GM12878 (cell line): ENCODE measurements at regions not wholly inside any gene's neighbourhood (a gene's known extent, or its start where the extent isn't known, plus 50 kb on each side); places are given as distances from the start of the nearest gene placed in this dataset.

Experiments used
- ATAC-seq: fragments of 200-7000 bp; cut with Tn5 transposase; 3 replicates; pipeline ENCODE4 v1.9.1; 2020; ENCODE audit warnings: mild to moderate bottlenecking, moderate library complexity
- BruUV-seq: library from RNA; stranded (reverse); fragments of 400-500 nt; replicated peaks from 2 replicates; lab custom pipeline; 2021; lab: Mats Ljungman, UMichigan
- CTCF ChIA-PET: fragments of 300-600 bp; sonication (Branson Sonifier 250); formaldehyde crosslinking; extraction: SDS; loops from one replicate; lab custom pipeline; 2021; ENCODE audit warnings: inconsistent platforms; lab: Yijun Ruan, JAX
- POLR2A ChIA-PET: fragments of 350-600 bp; formaldehyde crosslinking; extraction: SDS; loops from one replicate; lab custom pipeline; 2021; ENCODE audit warnings: inconsistent platforms; lab: Charles Lee
- RAD21 ChIA-PET: fragments of 300-600 bp; sonication (Branson Sonifier 250); formaldehyde crosslinking; loops from one replicate; lab custom pipeline; 2023; ENCODE audit warnings: antibody characterized with exemption; ENCODE audit not compliant: unreplicated experiment; lab: Charles Lee
- SMC1A ChIA-PET: fragments of 300-600 bp; sonication (Branson Sonifier 250); formaldehyde crosslinking; loops from one replicate; lab custom pipeline; 2023; ENCODE audit not compliant: unreplicated experiment, uncharacterized antibody; lab: Charles Lee
- DNase-seq: peaks from one replicate; pipeline ENCODE4 v3.0.0-alpha.2; 2011; ENCODE audit warnings: low read depth, low spot score
- FAIRE-seq: peaks from 3 replicates; lab custom pipeline; 2011; peaks lifted over from hg19 to GRCh38; lab: Jason Lieb, UNC
- H2AFZ ChIP-seq: 2 replicates; pipeline ENCODE4 v1.6.0; 2011; ENCODE audit warnings: low read depth, low read length, control low read depth; ENCODE audit not compliant: control insufficient read depth
- H3K27ac ChIP-seq: 2 replicates; pipeline ENCODE4 v1.5.1; 2011; ENCODE audit warnings: control low read depth; ENCODE audit not compliant: control insufficient read depth, insufficient read depth
- H3K27me3 ChIP-seq, 2 experiments: replicated peaks in 1 of 2; 2 replicates each; pipeline versions ENCODE4 v1.6.0 to v1.6.1; 2011; ENCODE audit warnings: low read length in 1 of 2; ENCODE audit not compliant: control insufficient read depth in 2 of 2, insufficient read depth in 2 of 2
- H3K36me3 ChIP-seq, 2 experiments: 2 replicates each; pipeline ENCODE4 v1.5.1; 2011; ENCODE audit warnings: low read length in 1 of 2; ENCODE audit not compliant: control insufficient read depth in 2 of 2, insufficient read depth in 2 of 2
- H3K4me1 ChIP-seq: 2 replicates; pipeline ENCODE4 v1.6.1; 2011; ENCODE audit warnings: mild to moderate bottlenecking, low read length, moderate library complexity, mixed read lengths; ENCODE audit not compliant: control insufficient read depth, insufficient read depth
- H3K4me2 ChIP-seq: 2 replicates; pipeline ENCODE4 v1.6.0; 2011; ENCODE audit warnings: control low read depth; ENCODE audit not compliant: control insufficient read depth, insufficient read depth
- H3K4me3 ChIP-seq: fragments of 200-600 bp; sonication (generic); 2 replicates; pipeline ENCODE4 v1.5.1; 2016
- H3K79me2 ChIP-seq: 2 replicates; pipeline ENCODE4 v1.6.0; 2011; ENCODE audit warnings: low read length; ENCODE audit not compliant: control insufficient read depth, insufficient read depth
- H3K9ac ChIP-seq: 2 replicates; pipeline ENCODE4 v1.8.0; 2011; ENCODE audit warnings: low read length, control low read depth, mixed read lengths; ENCODE audit not compliant: control insufficient read depth, insufficient read depth
- H3K9me3 ChIP-seq: replicated peaks from 3 replicates; pipeline ENCODE4 v1.5.1; 2011; ENCODE audit warnings: mild to moderate bottlenecking, low read length; ENCODE audit not compliant: control insufficient read depth, insufficient read depth
- H4K20me1 ChIP-seq: 2 replicates; pipeline ENCODE4 v1.6.0; 2011; ENCODE audit not compliant: control insufficient read depth, insufficient read depth
- CTCF ChIP-seq, 3 experiments: IDR thresholded peaks in 2 of 3; conservative IDR thresholded peaks in 1 of 3; 2 replicates each; pipeline ENCODE4 v1.5.1; 2011; ENCODE audit warnings: low read depth in 3 of 3, low read length in 3 of 3, mild to moderate bottlenecking in 3 of 3, control low read depth in 2 of 3, moderate library complexity in 2 of 3, inconsistent platforms in 1 of 3, mixed read lengths in 1 of 3; ENCODE audit not compliant: control insufficient read depth in 2 of 3, insufficient read depth in 1 of 3; ENCODE audit errors: extremely low read depth in 1 of 3
- E4F1 ChIP-seq: fragments of 450-650 bp; IDR thresholded peaks from 2 replicates; pipeline ENCODE4 v1.6.1; 2018; ENCODE audit warnings: borderline replicate concordance, mild to moderate bottlenecking; ENCODE audit not compliant: partially characterized antibody
- RUNX3 ChIP-seq: IDR thresholded peaks from 2 replicates; pipeline ENCODE4 v1.6.1; 2012; ENCODE audit warnings: low read length, inconsistent platforms
- TCF3 ChIP-seq: IDR thresholded peaks from 2 replicates; pipeline ENCODE4 v1.6.1; 2012; ENCODE audit warnings: low read depth, mild to moderate bottlenecking, low read length, borderline replicate concordance; ENCODE audit not compliant: insufficient read depth
- WGBS: methylation state at CpG from one replicate; pipeline ENCODE4 v1.1.6; 2016; ENCODE audit warnings: low lambda C conversion rate; ENCODE audit not compliant: insufficient replicate concordance, insufficient coverage; ENCODE audit errors: missing lambda C conversion rate; 5-methylcytosine and 5-hydroxymethylcytosine counted together
- in situ Hi-C: fragments of 300-500 bp; cut with MboI; formaldehyde crosslinking; loops from 9 replicates; pipeline ENCODE4 v1.14.3; 2018; ENCODE audit warnings: mixed read lengths
- intact Hi-C: fragments of 100-400 bp; cut with micrococcal nuclease; formaldehyde crosslinking; loops from one replicate; pipeline ENCODE4 v1.14.2; 2022; ENCODE audit not compliant: unreplicated experiment

- H3K9me3 ChIP-seq: no peaks in the 10 kb centered on the region; the same call in 2 of the 3 replicates
- H3K4me1 ChIP-seq: no peaks in the 10 kb centered on the region
- H3K4me2 ChIP-seq: no peak overlapping the region
- ChIA-PET RAD21 (interaction anchor here (0.9 to 1.2 kb wide), 2 partner anchors 18 to 144 kb away, joined by 3 to 4 read pairs; no protein-coding TSS in a partner anchor), SMC1A (interaction anchor here (0.7 to 1.3 kb wide), 2 partner anchors 44 to 111 kb away, joined by 3 to 4 read pairs; no protein-coding TSS in a partner anchor), POLR2A (no interaction called here), CTCF (interaction anchor here (0.9 kb wide), 1 partner anchor 12 kb away, joined by 3 read pairs; no protein-coding TSS in a partner anchor)
- H3K4me3 ChIP-seq: no peak overlapping the region
- H3K27ac ChIP-seq: no peak overlapping the region
- no peaks in the 10 kb centered on the region for H4K20me1 ChIP-seq
- H3K9ac ChIP-seq: no peak overlapping the region
- WGBS: 0% methylated on average over 2 of the region's 2 CpGs
- no peaks in the 10 kb centered on the region for H3K27me3 ChIP-seq
- in situ Hi-C loops (no loop called here), intact Hi-C loops (no loop called here)
- H3K79me2 ChIP-seq: no peaks in the 10 kb centered on the region
- no TSS peak for BruUV-seq
- ATAC-seq (no peak), FAIRE-seq (no peak), DNase-seq (no peak)
- H3K36me3 ChIP-seq: no peaks in the 10 kb centered on the region
- TF ChIP-seq E4F1 (no peak), TCF3 (no peak), RUNX3 (no peak), CTCF (IDR thresholded peaks at IDR 0.05 in 2 of 3, conservative IDR thresholded peaks at IDR 0.05 in 1 of 3; ENCODE audit: control insufficient read depth in 2 of 3, extremely low read depth in 1 of 3, insufficient read depth in 1 of 3, low read depth in 3 of 3, low read length in 3 of 3) (no peak)
- TF ChIP-seq, all 136 proteins: peak for 0
- no peak overlapping the region for H2AFZ ChIP-seq
Observed at GRCh38 chr20:12056839-12057238, 139.1 kb downstream of the BTBD3 start.
